Natural killer cell (primary cell): ENCODE measurements at regions not wholly inside any gene's neighbourhood (a gene's known extent, or its start where the extent isn't known, plus 50 kb on each side); places are given as distances from the start of the nearest gene placed in this dataset.

Source experiments
- ATAC-seq, 3 donors: fragments of 150-1000 bp in 2 of 3; fragments of 200-7000 bp in 1 of 3; cut with Tn5 transposase; 1 replicate in 1 of 3; 2 replicates in 2 of 3; pipeline ENCODE4 v1.10.0; 2021; ENCODE audit warnings: mild to moderate bottlenecking in 2 of 3, moderate library complexity in 2 of 3
- DNase-seq, 2 donors: peaks; one replicate each; pipeline versions ENCODE4 v3.0.0 to v3.0.0-alpha.2; 2013 to 2021; ENCODE audit warnings: mixed read lengths in 1 of 2
- H3K27ac ChIP-seq: one replicate; pipeline ENCODE4 v1.5.1; 2013; ENCODE audit warnings: mild to moderate bottlenecking, low read length
- H3K27me3 ChIP-seq: one replicate; pipeline ENCODE4 v1.6.1; 2013; ENCODE audit warnings: low read length; ENCODE audit not compliant: control insufficient read depth, insufficient read depth
- H3K36me3 ChIP-seq: one replicate; pipeline ENCODE4 v1.6.1; 2013; ENCODE audit warnings: low read length; ENCODE audit not compliant: control insufficient read depth, insufficient read depth
- H3K4me1 ChIP-seq: one replicate; pipeline ENCODE4 v1.6.1; 2013; ENCODE audit warnings: low read length; ENCODE audit not compliant: control insufficient read depth, insufficient read depth
- H3K4me3 ChIP-seq: one replicate; pipeline ENCODE4 v1.5.1; 2013; ENCODE audit warnings: low read length
- H3K9me3 ChIP-seq: one replicate; pipeline ENCODE4 v1.6.1; 2013; ENCODE audit warnings: low read length; ENCODE audit not compliant: control insufficient read depth, insufficient read depth
- H3K27ac Mint-ChIP-seq, 2 donors: one replicate each; pipeline ENCODE4 v1.8.0; 2022; ENCODE audit warnings: mild to moderate bottlenecking in 2 of 2, mixed read lengths in 2 of 2, moderate library complexity in 1 of 2
- H3K27me3 Mint-ChIP-seq, 2 donors: one replicate each; pipeline ENCODE4 v1.8.0; 2022; ENCODE audit warnings: low read depth in 2 of 2, mixed read lengths in 2 of 2
- H3K36me3 Mint-ChIP-seq: one replicate; pipeline ENCODE4 v1.8.0; 2022; ENCODE audit warnings: mixed read lengths
- H3K4me1 Mint-ChIP-seq, 2 donors: one replicate each; pipeline ENCODE4 v1.8.0; 2022; ENCODE audit warnings: mixed read lengths in 2 of 2
- H3K4me3 Mint-ChIP-seq: one replicate; pipeline ENCODE4 v1.8.0; 2022; ENCODE audit warnings: mild to moderate bottlenecking, moderate library complexity, mixed read lengths
- H3K9me3 Mint-ChIP-seq, 2 donors: one replicate each; pipeline ENCODE4 v1.8.0; 2022; ENCODE audit warnings: mixed read lengths in 2 of 2
- WGBS: methylation state at CpG from one replicate; pipeline ENCODE4 v1.1.7; 2013; ENCODE audit warnings: missing lambda C conversion rate; ENCODE audit not compliant: insufficient coverage; 5-methylcytosine and 5-hydroxymethylcytosine counted together
- intact Hi-C: fragments of 100-400 bp; cut with micrococcal nuclease; formaldehyde crosslinking; loops from one replicate; pipeline ENCODE4 v1.14.2; 2022
- TF ChIP-seq, protein P1 (sequence below): fragments of 200-600 bp; IDR thresholded peaks from one replicate; pipeline ENCODE4 v1.8.0; 2022; ENCODE audit warnings: antibody characterized with exemption

DNA sequence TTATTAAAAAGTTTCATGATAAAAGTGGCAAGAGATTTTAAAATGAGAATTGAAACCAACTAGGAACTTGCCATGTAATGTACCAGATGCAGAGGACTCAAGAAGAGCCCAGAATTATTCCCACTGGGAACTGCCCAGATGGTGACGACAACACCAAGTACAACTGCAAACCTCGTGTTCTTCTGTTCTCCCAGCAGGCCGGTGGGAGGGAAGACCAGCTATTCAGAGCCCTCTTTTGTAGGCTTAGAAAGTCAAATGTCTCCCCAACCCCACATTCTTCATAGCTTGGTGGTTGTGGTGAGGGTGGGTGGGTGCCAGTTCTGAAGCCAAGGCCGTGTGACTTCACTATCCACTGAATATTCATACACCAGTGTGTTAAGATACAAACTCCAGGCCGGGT lies 54.3 kb upstream of the ITGB1 start:
- Histone ChIP-seq H3K27me3 (no peaks in the 10 kb centered on the region), H3K4me1 (peaks cover 24% of the 10 kb centered on the region), H3K4me3 (no peak overlapping the region), H3K9me3 (no peaks in the 10 kb centered on the region), H3K36me3 (no peaks in the 10 kb centered on the region), H3K27ac (no peak overlapping the region)
- Mint-ChIP-seq H3K9me3 (no peaks in the 10 kb centered on the region), H3K27me3 (no peaks in the 10 kb centered on the region), H3K27ac (peak overlapping the region in 1 of 2 donors; percentile 75), H3K36me3 (no peaks in the 10 kb centered on the region), H3K4me1 (peaks cover 39 to 40% of the 10 kb centered on the region in 2 donors), H3K4me3 (no peak overlapping the region)
- TF ChIP-seq, protein P1, sequence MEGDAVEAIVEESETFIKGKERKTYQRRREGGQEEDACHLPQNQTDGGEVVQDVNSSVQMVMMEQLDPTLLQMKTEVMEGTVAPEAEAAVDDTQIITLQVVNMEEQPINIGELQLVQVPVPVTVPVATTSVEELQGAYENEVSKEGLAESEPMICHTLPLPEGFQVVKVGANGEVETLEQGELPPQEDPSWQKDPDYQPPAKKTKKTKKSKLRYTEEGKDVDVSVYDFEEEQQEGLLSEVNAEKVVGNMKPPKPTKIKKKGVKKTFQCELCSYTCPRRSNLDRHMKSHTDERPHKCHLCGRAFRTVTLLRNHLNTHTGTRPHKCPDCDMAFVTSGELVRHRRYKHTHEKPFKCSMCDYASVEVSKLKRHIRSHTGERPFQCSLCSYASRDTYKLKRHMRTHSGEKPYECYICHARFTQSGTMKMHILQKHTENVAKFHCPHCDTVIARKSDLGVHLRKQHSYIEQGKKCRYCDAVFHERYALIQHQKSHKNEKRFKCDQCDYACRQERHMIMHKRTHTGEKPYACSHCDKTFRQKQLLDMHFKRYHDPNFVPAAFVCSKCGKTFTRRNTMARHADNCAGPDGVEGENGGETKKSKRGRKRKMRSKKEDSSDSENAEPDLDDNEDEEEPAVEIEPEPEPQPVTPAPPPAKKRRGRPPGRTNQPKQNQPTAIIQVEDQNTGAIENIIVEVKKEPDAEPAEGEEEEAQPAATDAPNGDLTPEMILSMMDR: no peak
- intact Hi-C loops: no loop called here
- 73% methylated on average over 3 of the region's 5 CpGs for WGBS
- DNase-seq (no peak), ATAC-seq (no peak)

DNA sequence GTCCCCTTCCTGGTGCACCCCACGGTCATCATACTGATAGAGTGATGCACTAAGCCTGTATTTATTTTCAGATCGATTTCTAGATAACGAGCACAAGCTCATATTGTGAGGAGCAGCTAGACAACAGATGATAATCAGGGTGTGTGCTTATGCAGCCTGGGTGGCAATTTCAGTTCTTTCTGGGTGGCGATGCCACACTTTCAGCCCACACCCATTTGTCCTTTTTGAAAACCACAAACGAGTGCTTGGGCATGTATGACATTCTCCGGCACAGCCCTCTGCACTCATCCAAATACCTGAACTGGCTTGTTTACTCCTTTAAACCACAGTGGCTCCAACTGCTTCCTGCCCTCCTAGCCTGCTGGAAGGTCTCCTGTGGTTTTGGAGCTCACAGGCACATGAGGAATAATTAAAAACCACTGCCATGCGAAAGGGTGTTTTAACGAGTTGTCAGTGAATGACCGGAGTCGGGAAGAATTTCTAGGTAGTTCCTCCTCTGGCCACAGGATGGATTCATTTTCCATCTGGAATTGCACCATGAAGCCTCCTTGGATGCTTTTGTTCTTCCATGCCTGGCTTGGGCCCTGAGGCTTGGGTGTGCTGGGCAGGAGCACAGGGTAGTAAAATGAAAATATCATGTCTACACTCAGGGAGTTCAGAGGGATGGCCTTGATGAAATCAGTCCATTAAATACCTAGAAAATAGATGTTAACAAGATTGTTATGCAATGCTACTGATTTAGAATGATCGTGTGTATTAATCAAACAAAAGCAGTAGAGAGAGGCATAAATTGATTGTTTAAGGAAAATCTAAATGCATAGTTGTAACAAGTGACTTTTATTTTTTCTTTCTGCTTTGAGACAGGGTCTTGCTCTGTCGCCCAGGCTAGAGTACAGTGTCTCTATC lies 52.4 kb upstream of the ITGB1 start:
- Mint-ChIP-seq H3K4me3 (peak overlapping the region; percentile 75), H3K4me1 (peaks cover 48 to 49% of the 10 kb centered on the region in 2 donors), H3K36me3 (no peaks in the 10 kb centered on the region), H3K9me3 (no peaks in the 10 kb centered on the region), H3K27ac (peak overlapping the region; percentile 71 to 83), H3K27me3 (no peaks in the 10 kb centered on the region)
- WGBS: 27% methylated on average over 12 of the region's 12 CpGs
- peak; percentile 21 to 42 (median 34) for ATAC-seq
- TF ChIP-seq, protein P1: no peak
- peak in 1 of 2 donors; percentile 66 for DNase-seq
- Histone ChIP-seq H3K9me3 (no peaks in the 10 kb centered on the region), H3K4me1 (peaks cover 31% of the 10 kb centered on the region), H3K36me3 (no peaks in the 10 kb centered on the region), H3K27ac (peak overlapping the region; percentile 2), H3K4me3 (no peak overlapping the region), H3K27me3 (no peaks in the 10 kb centered on the region)
- intact Hi-C loops: no loop called here

DNA sequence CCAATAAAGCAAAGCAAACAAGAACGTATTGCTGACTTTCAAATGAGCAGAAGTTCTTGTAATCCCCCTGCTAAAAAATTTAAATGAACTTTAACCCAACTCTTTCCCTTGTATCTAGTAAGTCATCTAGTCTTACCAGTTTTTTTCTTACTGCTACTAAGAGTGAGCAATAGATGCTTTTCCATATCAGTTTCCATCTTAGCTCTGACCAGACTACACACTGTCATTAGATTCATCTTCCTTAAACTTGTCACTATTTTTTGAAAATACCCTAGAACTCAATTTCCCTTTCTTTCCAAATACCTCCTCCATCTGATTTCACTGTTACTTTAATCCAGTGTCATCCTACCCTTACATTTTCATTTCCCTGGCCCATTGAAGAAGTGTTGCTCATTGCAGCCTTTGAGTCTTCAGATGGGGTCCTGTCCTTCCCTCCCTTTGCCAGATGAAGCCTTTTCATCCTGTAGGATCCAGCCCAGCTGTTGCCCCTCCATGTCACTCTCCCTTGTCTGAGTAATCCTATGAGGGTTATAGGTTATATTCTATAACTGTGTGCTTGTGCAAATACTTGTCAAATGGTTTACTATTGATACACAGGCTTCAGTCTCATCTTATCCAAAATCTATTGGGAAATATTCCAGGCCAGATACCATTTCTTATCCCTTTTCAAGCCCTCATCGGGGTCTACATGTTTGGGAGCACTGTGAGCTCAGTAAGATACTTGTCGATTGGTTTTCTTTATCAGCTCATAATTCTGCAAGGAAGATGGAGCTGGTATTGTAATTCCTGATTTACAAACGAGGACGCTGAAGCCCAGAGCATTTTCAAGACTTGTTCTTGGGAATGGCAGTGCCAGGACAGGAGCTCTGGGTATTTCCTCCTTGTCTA lies 51.5 kb upstream of the ITGB1 start:
- H3K36me3 Mint-ChIP-seq: no peaks in the 10 kb centered on the region
- ATAC-seq: no peak
- no peaks in the 10 kb centered on the region for H3K9me3 Mint-ChIP-seq
- H3K27ac Mint-ChIP-seq: peak overlapping the region; percentile 71 to 83
- H3K27me3 ChIP-seq: no peaks in the 10 kb centered on the region
- no peaks in the 10 kb centered on the region for H3K36me3 ChIP-seq
- intact Hi-C loops: loop anchor here (2.0 to 5.0 kb wide), 5 partner anchors 29 to 357 kb away; partner anchors contain the start of gene ITGB1
- H3K4me1 ChIP-seq: peaks cover 37% of the 10 kb centered on the region
- TF ChIP-seq, protein P1: no peak
- peak overlapping the region; percentile 75 for H3K4me3 Mint-ChIP-seq
- no peaks in the 10 kb centered on the region for H3K9me3 ChIP-seq
- H3K4me3 ChIP-seq: no peak overlapping the region
- no peak overlapping the region for H3K27ac ChIP-seq
- H3K27me3 Mint-ChIP-seq: no peaks in the 10 kb centered on the region
- H3K4me1 Mint-ChIP-seq: peaks cover 52% of the 10 kb centered on the region in 2 donors
- 58% methylated on average over 5 of the region's 5 CpGs for WGBS
- DNase-seq: no peak
